GM23338 (cell line): ENCODE measurements at regions not wholly inside any gene's neighbourhood (a gene's known extent, or its start where the extent isn't known, plus 50 kb on each side); places are given as distances from the start of the nearest gene placed in this dataset.

Experiments
- CREB1 ChIP-seq: fragments of 250-450 bp; sonication (Bioruptor Pico); IDR thresholded peaks from 2 replicates; pipeline ENCODE4 v1.5.0; 2020; ENCODE audit warnings: low read depth, mild to moderate bottlenecking, moderate library complexity
- CTCF ChIP-seq, 2 experiments: fragments of 200-600 bp in 1 of 2; sonication (generic) in 1 of 2; conservative IDR thresholded peaks; 2 replicates each; pipeline versions ENCODE4 v1.5.1 to v1.6.1; 2016 to 2017; ENCODE audit warnings: antibody characterized with exemption in 2 of 2, low read depth in 2 of 2, mild to moderate bottlenecking in 2 of 2, moderate library complexity in 1 of 2
- EZH2 ChIP-seq: fragments of 200-600 bp; sonication (generic); IDR thresholded peaks from one replicate; pipeline ENCODE4 v1.8.0; 2017; ENCODE audit warnings: antibody characterized with exemption, mild to moderate bottlenecking, low read depth; ENCODE audit not compliant: unreplicated experiment
- EZH2phosphoT487 ChIP-seq: fragments of 200-600 bp; sonication (generic); IDR thresholded peaks from one replicate; pipeline ENCODE4 v1.8.1; 2018; ENCODE audit warnings: antibody characterized with exemption; ENCODE audit not compliant: unreplicated experiment
- JUNB ChIP-seq: IDR thresholded peaks from one replicate; pipeline ENCODE4 v1.6.1; 2016; ENCODE audit warnings: antibody characterized with exemption; ENCODE audit not compliant: unreplicated experiment
- POLR2AphosphoS5 ChIP-seq: IDR thresholded peaks from 2 replicates; pipeline ENCODE4 v1.6.1; 2016; ENCODE audit warnings: antibody characterized with exemption, low read depth
- REST ChIP-seq: IDR thresholded peaks from one replicate; pipeline ENCODE4 v1.6.1; 2018; ENCODE audit warnings: antibody characterized with exemption; ENCODE audit not compliant: unreplicated experiment
- ZNF331 ChIP-seq: fragments of 250-450 bp; sonication (Bioruptor Pico); IDR thresholded peaks from 2 replicates; pipeline ENCODE4 v1.5.0; 2020; ENCODE audit warnings: low read depth, mild to moderate bottlenecking, moderate library complexity
- ZNF462 ChIP-seq: fragments of 250-450 bp; sonication (Bioruptor Pico); IDR thresholded peaks from 2 replicates; pipeline ENCODE4 v1.5.0; 2020; ENCODE audit warnings: mild to moderate bottlenecking, moderate library complexity

GRCh38 chr11:38423042-38423441, 1825.0 kb upstream of the RAG2 start:
- TF ChIP-seq CTCF (conservative IDR thresholded peaks at IDR 0.05; ENCODE audit: low read depth in 2 of 2), result no peak
- TF ChIP-seq EZH2phosphoT487, result no peak
- no peak for TF ChIP-seq POLR2AphosphoS5
- TF ChIP-seq EZH2, result no peak
- no peak for TF ChIP-seq JUNB
- no peak for TF ChIP-seq REST
- no peak for TF ChIP-seq CREB1 (CRISPR knock-in tag)
- no peak for TF ChIP-seq ZNF462 (CRISPR knock-in tag)
- no peak for TF ChIP-seq ZNF331 (CRISPR knock-in tag)
